Spleen (tissue), 11 donors: ENCODE measurements at regions not wholly inside any gene's neighbourhood (a gene's known extent, or its start where the extent isn't known, plus 50 kb on each side); places are given as distances from the start of the nearest gene placed in this dataset.

Experiments used
- DNase-seq: peaks from one replicate; pipeline ENCODE4 v3.0.0-alpha.2; 2020
- H3K27ac ChIP-seq, 8 donors: fragments of 200-600 bp; sonication (generic) in 7 of 8; 1 replicate in 4 of 8; 2 replicates in 4 of 8; pipeline versions ENCODE4 v1.5.0 to v1.8.0; 2016 to 2021; ENCODE audit warnings: inconsistent platforms in 4 of 8, mild to moderate bottlenecking in 4 of 8, moderate library complexity in 1 of 8
- H3K27me3 ChIP-seq, 7 donors: fragments of 200-600 bp; sonication (generic) in 6 of 7; replicated peaks in 1 of 7; 1 replicate in 4 of 7; 2 replicates in 3 of 7; pipeline versions ENCODE4 v1.5.0 to v1.8.0; 2016 to 2021; ENCODE audit warnings: inconsistent platforms in 3 of 7, mild to moderate bottlenecking in 1 of 7
- H3K36me3 ChIP-seq, 6 donors: fragments of 200-600 bp; sonication (generic) in 5 of 6; 1 replicate in 4 of 6; 2 replicates in 2 of 6; pipeline versions ENCODE4 v1.5.0 to v1.8.0; 2016 to 2021; ENCODE audit warnings: inconsistent platforms in 2 of 6
- H3K4me1 ChIP-seq, 6 donors: fragments of 200-600 bp; sonication (generic) in 5 of 6; 1 replicate in 3 of 6; 2 replicates in 3 of 6; pipeline versions ENCODE4 v1.5.0 to v1.8.0; 2016 to 2021; ENCODE audit warnings: inconsistent platforms in 3 of 6
- H3K4me3 ChIP-seq, 8 donors: fragments of 200-600 bp; sonication (generic) in 7 of 8; 1 replicate in 4 of 8; 2 replicates in 4 of 8; pipeline versions ENCODE4 v1.5.0 to v1.8.0; 2016 to 2021; ENCODE audit warnings: inconsistent platforms in 4 of 8, mild to moderate bottlenecking in 4 of 8, moderate library complexity in 2 of 8
- H3K9me3 ChIP-seq, 8 donors: fragments of 200-600 bp; sonication (generic) in 7 of 8; 1 replicate in 4 of 8; 2 replicates in 4 of 8; pipeline versions ENCODE4 v1.5.0 to v1.8.0; 2016 to 2021; ENCODE audit warnings: inconsistent platforms in 4 of 8
- POLR2A ChIP-seq, 3 donors: fragments of 450-650 bp; IDR thresholded peaks; one replicate each; pipeline ENCODE4 v1.5.1; 2017; ENCODE audit warnings: antibody characterized with exemption in 3 of 3, mild to moderate bottlenecking in 1 of 3
- POLR2AphosphoS5 ChIP-seq, 3 donors: sonication (generic); formaldehyde crosslinking; IDR thresholded peaks; one replicate each; pipeline ENCODE4 v1.5.1; 2017; ENCODE audit warnings: antibody characterized with exemption in 3 of 3
- WGBS, 5 donors: extraction: QIAGEN DNeasy Blood & Tissue Kit in 3 of 5; methylation state at CpG; one replicate each; pipeline versions ENCODE4 v1.1.5 to v1.1.7; 2013 to 2018; 5-methylcytosine and 5-hydroxymethylcytosine counted together
- intact Hi-C: fragments of 100-400 bp; cut with DNase I; formaldehyde crosslinking; loops from one replicate; pipeline ENCODE4 v1.15.0; 2023; ENCODE audit warnings: low total_unique reads
- TF ChIP-seq, protein P1 (sequence below), 11 experiments: fragments of 200-600 bp in 7 of 11; fragments of 450-650 bp in 4 of 11; sonication (generic) in 4 of 11; IDR thresholded peaks in 8 of 11; conservative IDR thresholded peaks in 3 of 11; 1 replicate in 7 of 11; 2 replicates in 4 of 11; pipeline versions ENCODE4 v1.4.0 to v1.8.0; 2016 to 2021; ENCODE audit warnings: antibody characterized with exemption in 11 of 11, inconsistent platforms in 4 of 11, mild to moderate bottlenecking in 1 of 11
- donor health status: healthy with polysubstance abuse.
- donor health status: DM: no; HTN: no; CAD: no; lungs with moderate emphysema.
- donor health status: DM: no; HTN: no; CAD: no.
- donor health status: Bipolar disorder and iron deficiency.
- donor health status: healthy.
- donor health status: DM: no; HTN: no; CAD: no.
- donor health status: DM: yes; HTN: yes; CAD: no.

- H3K4me3 ChIP-seq = no peak overlapping the region
- no peaks in the 10 kb centered on the region for H3K36me3 ChIP-seq
- intact Hi-C loops = no loop called here
- no peaks in the 10 kb centered on the region for H3K9me3 ChIP-seq
- H3K27me3 ChIP-seq = peaks cover under 1 to 74% (median 44%) of the 10 kb centered on the region in 7 donors
- no peak for DNase-seq
- TF ChIP-seq POLR2A (IDR thresholded peaks at IDR 0.05) (no peak), POLR2AphosphoS5 (IDR thresholded peaks at IDR 0.05) (no peak)
- TF ChIP-seq, protein P1, sequence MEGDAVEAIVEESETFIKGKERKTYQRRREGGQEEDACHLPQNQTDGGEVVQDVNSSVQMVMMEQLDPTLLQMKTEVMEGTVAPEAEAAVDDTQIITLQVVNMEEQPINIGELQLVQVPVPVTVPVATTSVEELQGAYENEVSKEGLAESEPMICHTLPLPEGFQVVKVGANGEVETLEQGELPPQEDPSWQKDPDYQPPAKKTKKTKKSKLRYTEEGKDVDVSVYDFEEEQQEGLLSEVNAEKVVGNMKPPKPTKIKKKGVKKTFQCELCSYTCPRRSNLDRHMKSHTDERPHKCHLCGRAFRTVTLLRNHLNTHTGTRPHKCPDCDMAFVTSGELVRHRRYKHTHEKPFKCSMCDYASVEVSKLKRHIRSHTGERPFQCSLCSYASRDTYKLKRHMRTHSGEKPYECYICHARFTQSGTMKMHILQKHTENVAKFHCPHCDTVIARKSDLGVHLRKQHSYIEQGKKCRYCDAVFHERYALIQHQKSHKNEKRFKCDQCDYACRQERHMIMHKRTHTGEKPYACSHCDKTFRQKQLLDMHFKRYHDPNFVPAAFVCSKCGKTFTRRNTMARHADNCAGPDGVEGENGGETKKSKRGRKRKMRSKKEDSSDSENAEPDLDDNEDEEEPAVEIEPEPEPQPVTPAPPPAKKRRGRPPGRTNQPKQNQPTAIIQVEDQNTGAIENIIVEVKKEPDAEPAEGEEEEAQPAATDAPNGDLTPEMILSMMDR (IDR thresholded peaks at IDR 0.05 in 8 of 11, conservative IDR thresholded peaks at IDR 0.05 in 3 of 11) = no peak
- WGBS, 5 donors = 44 to 58% (median 56%) methylated on average over 4 of the region's 4 CpGs
- peaks cover 0 to 13% (median 7%) of the 10 kb centered on the region in 6 donors for H3K4me1 ChIP-seq
- H3K27ac ChIP-seq = no peak overlapping the region
Measured at GRCh38 chr1:181312946-181313345, 170.4 kb upstream of the CACNA1E start.

- Histone ChIP-seq H3K4me3 (no peak overlapping the region), H3K4me1 (peaks cover 0 to 18% (median 10%) of the 10 kb centered on the region in 6 donors), H3K9me3 (no peaks in the 10 kb centered on the region), H3K36me3 (no peaks in the 10 kb centered on the region), H3K27ac (no peak overlapping the region), H3K27me3 (peaks cover 6 to 74% (median 48%) of the 10 kb centered on the region in 7 donors)
- DNase-seq = no peak
- TF ChIP-seq, protein P1 (IDR thresholded peaks at IDR 0.05 in 8 of 11, conservative IDR thresholded peaks at IDR 0.05 in 3 of 11) = no peak
- TF ChIP-seq POLR2A (IDR thresholded peaks at IDR 0.05) = no peak
- TF ChIP-seq POLR2AphosphoS5 (IDR thresholded peaks at IDR 0.05) = no peak
- intact Hi-C loops = no loop called here
- WGBS, 5 donors = 79 to 91% (median 85%) methylated on average over 2 of the region's 2 CpGs
Measured at GRCh38 chr1:181313466-181313865, 169.9 kb upstream of the CACNA1E start.

DNA sequence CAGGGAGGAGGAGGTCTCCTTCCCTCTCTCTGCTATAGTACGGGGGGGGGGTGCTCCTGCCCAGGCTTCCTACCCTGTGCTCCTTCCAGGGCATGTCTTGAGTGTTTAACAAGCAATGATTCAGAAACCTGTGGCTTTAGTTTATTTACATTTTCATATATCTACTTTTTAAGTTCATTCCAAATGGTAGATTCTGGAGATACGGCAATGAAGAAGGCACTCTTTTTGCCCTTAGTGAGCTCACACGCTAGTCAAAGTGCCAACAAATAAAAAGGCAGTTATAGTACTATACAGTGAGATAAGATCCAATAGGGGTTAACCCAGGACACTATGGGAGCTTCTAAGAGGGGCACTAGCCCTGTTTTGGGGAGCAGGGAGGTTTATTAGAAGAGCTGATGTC is 169.3 kb upstream of the CACNA1E start:
- Histone ChIP-seq H3K9me3 (no peaks in the 10 kb centered on the region), H3K4me3 (no peak overlapping the region), H3K27me3 (peaks cover 7 to 76% (median 50%) of the 10 kb centered on the region in 7 donors), H3K27ac (no peak overlapping the region), H3K4me1 (peaks cover 0 to 20% (median 10%) of the 10 kb centered on the region in 6 donors), H3K36me3 (no peaks in the 10 kb centered on the region)
- DNase-seq = no peak
- intact Hi-C loops = no loop called here
- no peak for TF ChIP-seq POLR2A (IDR thresholded peaks at IDR 0.05)
- TF ChIP-seq, protein P1 (IDR thresholded peaks at IDR 0.05 in 8 of 11, conservative IDR thresholded peaks at IDR 0.05 in 3 of 11) = no peak
- TF ChIP-seq POLR2AphosphoS5 (IDR thresholded peaks at IDR 0.05) = no peak
- 68 to 85% (median 79%) methylated on average over 3 of the region's 3 CpGs for WGBS, 5 donors

GRCh38 chr1:181314959-181315358 is 168.4 kb upstream of the CACNA1E start:
- Histone ChIP-seq H3K4me3 (no peak overlapping the region), H3K27me3 (peaks cover 7 to 86% (median 60%) of the 10 kb centered on the region in 7 donors), H3K36me3 (no peaks in the 10 kb centered on the region), H3K4me1 (peaks cover 0 to 20% (median 10%) of the 10 kb centered on the region in 6 donors), H3K9me3 (no peaks in the 10 kb centered on the region), H3K27ac (no peak overlapping the region)
- WGBS, 5 donors = 25 to 37% (median 28%) methylated on average over 6 of the region's 6 CpGs
- TF ChIP-seq, protein P1 (IDR thresholded peaks at IDR 0.05 in 8 of 11, conservative IDR thresholded peaks at IDR 0.05 in 3 of 11) = no peak
- TF ChIP-seq POLR2AphosphoS5 (IDR thresholded peaks at IDR 0.05) (no peak), POLR2A (IDR thresholded peaks at IDR 0.05) (no peak)
- no peak for DNase-seq
- intact Hi-C loops = no loop called here
